ENCODE measurements at regions not wholly inside any gene's neighbourhood (a gene's known extent, or its start where the extent isn't known, plus 50 kb on each side); places are given as distances from the start of the nearest gene placed in this dataset.
"Not testable (repeated sequence)": the region's sequence is repeated elsewhere in the genome, so short reads cannot be mapped to it uniquely, and the experiment has no call there.

DNA sequence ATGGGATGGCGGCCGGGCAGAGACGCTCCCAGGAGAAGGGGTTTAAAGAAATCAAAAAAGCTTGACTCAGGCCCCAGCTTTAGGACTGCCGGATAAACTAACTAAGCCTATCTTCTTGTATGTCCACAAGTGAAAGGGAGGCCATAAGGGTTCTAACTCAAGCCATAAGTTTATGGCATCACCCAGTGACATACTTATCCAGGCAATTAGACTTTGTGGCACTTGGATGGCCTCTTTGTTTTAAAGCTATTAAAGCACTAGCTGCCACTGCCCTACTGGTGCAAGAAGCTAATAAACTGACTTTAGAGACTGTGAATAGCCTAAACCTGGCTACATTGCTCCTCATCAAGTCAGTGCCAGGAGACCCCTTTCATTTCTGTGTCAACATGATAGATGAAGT, 102.0 kb downstream of the ZNF429 start:
- peak in 1 of 5 donors; percentile 6 for DNase-seq
- intact Hi-C loops (cut with DNase I), result no loop called here
- Histone ChIP-seq H3K9ac (ENCODE audit: low read length in 3 of 3) (no peak overlapping the region), H3K36me3 (ENCODE audit: control insufficient read depth in 2 of 3, insufficient read depth in 3 of 3, low read length in 3 of 3) (no peaks in the 10 kb centered on the region), H3K27me3 (ENCODE audit: control insufficient read depth, insufficient read depth, low read length) (no peaks in the 10 kb centered on the region), H3K27ac (ENCODE audit: low read depth in 2 of 2, low read length in 2 of 2) (no peak overlapping the region), H3K4me1 (ENCODE audit: control insufficient read depth in 2 of 3, insufficient read depth in 2 of 3, low read depth in 1 of 3, low read length in 3 of 3) (peaks cover 11 to 18% (median 14%) of the 10 kb centered on the region in 3 donors), H3K9me3 (ENCODE audit: control insufficient read depth in 2 of 3, insufficient read depth in 1 of 3, low read length in 3 of 3) (no peaks in the 10 kb centered on the region), H3K4me3 (ENCODE audit: low read length in 3 of 3) (no peak overlapping the region)
- TF ChIP-seq, protein P1, sequence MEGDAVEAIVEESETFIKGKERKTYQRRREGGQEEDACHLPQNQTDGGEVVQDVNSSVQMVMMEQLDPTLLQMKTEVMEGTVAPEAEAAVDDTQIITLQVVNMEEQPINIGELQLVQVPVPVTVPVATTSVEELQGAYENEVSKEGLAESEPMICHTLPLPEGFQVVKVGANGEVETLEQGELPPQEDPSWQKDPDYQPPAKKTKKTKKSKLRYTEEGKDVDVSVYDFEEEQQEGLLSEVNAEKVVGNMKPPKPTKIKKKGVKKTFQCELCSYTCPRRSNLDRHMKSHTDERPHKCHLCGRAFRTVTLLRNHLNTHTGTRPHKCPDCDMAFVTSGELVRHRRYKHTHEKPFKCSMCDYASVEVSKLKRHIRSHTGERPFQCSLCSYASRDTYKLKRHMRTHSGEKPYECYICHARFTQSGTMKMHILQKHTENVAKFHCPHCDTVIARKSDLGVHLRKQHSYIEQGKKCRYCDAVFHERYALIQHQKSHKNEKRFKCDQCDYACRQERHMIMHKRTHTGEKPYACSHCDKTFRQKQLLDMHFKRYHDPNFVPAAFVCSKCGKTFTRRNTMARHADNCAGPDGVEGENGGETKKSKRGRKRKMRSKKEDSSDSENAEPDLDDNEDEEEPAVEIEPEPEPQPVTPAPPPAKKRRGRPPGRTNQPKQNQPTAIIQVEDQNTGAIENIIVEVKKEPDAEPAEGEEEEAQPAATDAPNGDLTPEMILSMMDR (IDR thresholded peaks at IDR 0.05; ENCODE audit: borderline replicate concordance, extremely low read depth, insufficient read depth), result no peak
- no peak for FAIRE-seq

DNA sequence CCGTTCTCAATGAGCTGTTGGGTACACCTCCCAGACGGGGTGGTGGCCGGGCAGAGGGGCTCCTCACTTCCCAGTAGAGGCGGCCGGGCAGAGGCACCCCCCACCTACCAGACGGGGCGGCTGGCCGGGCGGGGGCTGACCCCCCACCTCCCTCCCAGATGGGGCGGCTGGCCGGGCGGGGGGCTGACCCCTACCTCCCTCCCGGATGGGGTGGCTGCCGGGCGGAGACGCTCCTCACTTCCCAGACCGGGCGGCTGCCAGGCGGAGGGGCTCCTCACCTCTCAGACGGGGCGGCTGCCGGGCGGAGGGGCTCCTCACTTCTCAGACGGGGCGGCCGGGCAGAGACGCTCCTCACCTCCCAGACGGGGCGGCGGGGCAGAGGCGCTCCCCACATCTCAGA, 101.6 kb downstream of the ZNF429 start:
- H3K36me3 ChIP-seq (ENCODE audit: control insufficient read depth in 2 of 3, insufficient read depth in 3 of 3, low read length in 3 of 3); FAIRE-seq; H3K27ac ChIP-seq (ENCODE audit: low read depth in 2 of 2, low read length in 2 of 2); H3K9me3 ChIP-seq (ENCODE audit: control insufficient read depth in 2 of 3, insufficient read depth in 1 of 3, low read length in 3 of 3); DNase-seq; H3K27me3 ChIP-seq (ENCODE audit: control insufficient read depth, insufficient read depth, low read length); H3K9ac ChIP-seq (ENCODE audit: low read length in 3 of 3); intact Hi-C loops (cut with DNase I); H3K4me3 ChIP-seq (ENCODE audit: low read length in 3 of 3): not testable (repeated sequence)
- H3K4me1 ChIP-seq (ENCODE audit: control insufficient read depth in 2 of 3, insufficient read depth in 2 of 3, low read depth in 1 of 3, low read length in 3 of 3), result peaks cover 11 to 18% (median 14%) of the 10 kb centered on the region in 3 donors

DNA sequence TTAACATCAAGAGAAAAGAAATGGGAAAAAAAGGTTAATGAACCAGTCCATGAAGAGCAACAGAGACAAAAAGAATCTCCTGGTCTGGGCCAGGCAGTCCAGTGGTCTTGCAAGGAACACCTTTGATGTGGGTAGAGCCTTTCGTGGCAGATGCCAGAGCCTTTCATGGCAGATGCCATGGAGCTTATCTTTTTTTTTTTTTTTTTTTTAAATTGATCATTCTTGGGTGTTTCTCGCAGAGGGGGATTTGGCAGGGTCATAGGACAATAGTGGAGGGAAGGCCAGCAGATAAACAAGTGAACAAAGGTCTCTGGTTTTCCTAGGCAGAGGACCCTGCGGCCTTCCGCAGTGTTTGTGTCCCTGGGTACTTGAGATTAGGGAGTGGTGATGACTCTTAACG, 100.9 kb downstream of the ZNF429 start:
- H3K9ac ChIP-seq (ENCODE audit: low read length in 3 of 3); intact Hi-C loops (cut with DNase I); H3K4me3 ChIP-seq (ENCODE audit: low read length in 3 of 3); H3K9me3 ChIP-seq (ENCODE audit: control insufficient read depth in 2 of 3, insufficient read depth in 1 of 3, low read length in 3 of 3); FAIRE-seq; DNase-seq; H3K36me3 ChIP-seq (ENCODE audit: control insufficient read depth in 2 of 3, insufficient read depth in 3 of 3, low read length in 3 of 3); H3K27me3 ChIP-seq (ENCODE audit: control insufficient read depth, insufficient read depth, low read length); H3K27ac ChIP-seq (ENCODE audit: low read depth in 2 of 2, low read length in 2 of 2): not testable (repeated sequence)
- H3K4me1 ChIP-seq (ENCODE audit: control insufficient read depth in 2 of 3, insufficient read depth in 2 of 3, low read depth in 1 of 3, low read length in 3 of 3), result peaks cover 11 to 18% (median 14%) of the 10 kb centered on the region in 3 donors

DNA sequence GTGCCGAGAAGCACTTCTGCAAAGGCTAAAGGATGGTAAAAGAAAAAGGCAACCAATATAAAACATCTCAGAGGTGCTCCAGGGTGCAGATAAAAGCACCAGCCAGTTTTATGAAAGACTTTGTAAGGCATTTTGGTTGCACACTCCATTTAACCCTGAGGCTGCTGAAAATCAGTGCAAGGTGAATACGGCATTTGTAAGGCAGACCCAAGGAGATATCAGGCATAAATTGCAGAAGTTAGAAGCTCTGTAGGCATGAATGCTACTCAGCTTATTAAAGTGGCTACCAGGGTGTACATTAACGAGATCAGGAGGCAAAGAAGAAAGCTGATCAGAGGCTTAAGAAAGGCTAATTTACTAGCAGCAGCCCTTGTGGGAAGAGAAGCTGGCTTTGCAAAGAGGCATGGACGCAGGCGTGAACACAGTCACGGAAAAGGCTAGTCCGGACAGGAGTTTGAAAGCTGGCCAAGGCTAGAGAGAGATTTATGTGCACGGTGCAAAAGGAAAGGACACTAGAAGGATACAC, 99.6 kb downstream of the ZNF429 start:
- no peaks in the 10 kb centered on the region for H3K9me3 ChIP-seq (ENCODE audit: control insufficient read depth in 2 of 3, insufficient read depth in 1 of 3, low read length in 3 of 3)
- TF ChIP-seq, protein P1 (IDR thresholded peaks at IDR 0.05; ENCODE audit: borderline replicate concordance, extremely low read depth, insufficient read depth), result no peak
- H3K4me3 ChIP-seq (ENCODE audit: low read length in 3 of 3), result peak overlapping the region; percentile 52 to 76 (median 66)
- FAIRE-seq (no peak), DNase-seq (peak in 3 of 5 donors; percentile 27 to 61 (median 49))
- no peaks in the 10 kb centered on the region for H3K36me3 ChIP-seq (ENCODE audit: control insufficient read depth in 2 of 3, insufficient read depth in 3 of 3, low read length in 3 of 3)
- no peaks in the 10 kb centered on the region for H3K27me3 ChIP-seq (ENCODE audit: control insufficient read depth, insufficient read depth, low read length)
- intact Hi-C loops (cut with DNase I), result no loop called here
- H3K27ac ChIP-seq (ENCODE audit: low read depth in 2 of 2, low read length in 2 of 2), result peak overlapping the region; percentile 47 to 76
- H3K4me1 ChIP-seq (ENCODE audit: control insufficient read depth in 2 of 3, insufficient read depth in 2 of 3, low read depth in 1 of 3, low read length in 3 of 3), result peaks cover 11 to 18% (median 14%) of the 10 kb centered on the region in 3 donors
- peak overlapping the region; percentile 49 to 73 (median 67) for H3K9ac ChIP-seq (ENCODE audit: low read length in 3 of 3)
